Vagina (tissue), 2 donors: ENCODE measurements at regions not wholly inside any gene's neighbourhood (a gene's known extent, or its start where the extent isn't known, plus 50 kb on each side); places are given as distances from the start of the nearest gene placed in this dataset.

Experiments used
- CTCF ChIP-seq, 3 experiments: fragments of 450-650 bp in 2 of 3; fragments of 200-600 bp in 1 of 3; sonication (generic) in 1 of 3; IDR thresholded peaks; one replicate each; pipeline ENCODE4 v1.5.1; 2017 to 2019; ENCODE audit warnings: antibody characterized with exemption in 3 of 3, mild to moderate bottlenecking in 2 of 3, moderate library complexity in 2 of 3
- POLR2A ChIP-seq, 2 donors: fragments of 450-650 bp; IDR thresholded peaks; one replicate each; pipeline ENCODE4 v1.6.1; 2017; ENCODE audit warnings: antibody characterized with exemption in 2 of 2, mild to moderate bottlenecking in 2 of 2, moderate library complexity in 2 of 2
- POLR2AphosphoS5 ChIP-seq, 2 donors: sonication (generic); formaldehyde crosslinking; IDR thresholded peaks; one replicate each; pipeline ENCODE4 v1.9.0; 2017; ENCODE audit warnings: antibody characterized with exemption in 2 of 2, mild to moderate bottlenecking in 2 of 2, low read depth in 1 of 2; ENCODE audit not compliant: insufficient read depth in 1 of 2

GRCh38 chr3:80750637-80751036, 982.8 kb upstream of the ROBO1 start:
- TF ChIP-seq POLR2A (IDR thresholded peaks at IDR 0.05) (no peak), CTCF (IDR thresholded peaks at IDR 0.05) (no peak), POLR2AphosphoS5 (IDR thresholded peaks at IDR 0.05; ENCODE audit: insufficient read depth in 1 of 2, low read depth in 1 of 2) (no peak)
